ENCODE measurements at regions not wholly inside any gene's neighbourhood (a gene's known extent, or its start where the extent isn't known, plus 50 kb on each side); places are given as distances from the start of the nearest gene placed in this dataset.

GRCh38 chr3:193780810-193781478, 187.9 kb downstream of the OPA1 start:
- DNase-seq, result peak; percentile 58

- DNase-seq, result no peak
Measured at GRCh38 chr3:193782276-193782647, 189.3 kb downstream of the OPA1 start.

- no peak for DNase-seq
Measured at GRCh38 chr3:193782747-193783146, 189.7 kb downstream of the OPA1 start.

- no peak for DNase-seq
Measured at GRCh38 chr3:193783166-193783896, 190.3 kb downstream of the OPA1 start.

- no peak for DNase-seq
Measured at GRCh38 chr3:193784822-193785221, 191.8 kb downstream of the OPA1 start.

GRCh38 chr3:193787496-193787870, 194.5 kb downstream of the OPA1 start:
- no peak for DNase-seq

GRCh38 chr3:193788189-193788991, 195.4 kb downstream of the OPA1 start:
- peak; percentile 77 for DNase-seq

GRCh38 chr3:193789455-193789854, 196.4 kb downstream of the OPA1 start:
- no peak for DNase-seq

- no peak for DNase-seq
Measured at GRCh38 chr3:193790086-193790990, 197.3 kb downstream of the OPA1 start.

GRCh38 chr3:193791041-193792032, 198.3 kb downstream of the OPA1 start:
- DNase-seq, result no peak

- no peak for DNase-seq
Measured at GRCh38 chr3:193793123-193793522, 200.1 kb downstream of the OPA1 start.

- DNase-seq, result peak; percentile 73
Measured at GRCh38 chr3:193794002-193794881, 201.2 kb downstream of the OPA1 start.

- no peak for DNase-seq
Measured at GRCh38 chr3:193795062-193795690, 202.2 kb downstream of the OPA1 start.

GRCh38 chr3:193796089-193796488, 203.1 kb downstream of the OPA1 start:
- DNase-seq, result no peak

GRCh38 chr3:193797566-193797965, 204.6 kb downstream of the OPA1 start:
- no peak for DNase-seq

- DNase-seq, result no peak
Measured at GRCh38 chr3:193798051-193798450, 205.0 kb downstream of the OPA1 start.

GRCh38 chr3:193800138-193801043, 207.4 kb downstream of the OPA1 start:
- DNase-seq, result peak; percentile 39

- DNase-seq, result no peak
Measured at GRCh38 chr3:193801097-193801496, 208.1 kb downstream of the OPA1 start.

GRCh38 chr3:193803288-193803687, 210.3 kb downstream of the OPA1 start:
- DNase-seq, result peak; percentile 20

All from OCI-M1 (cell line).